Thoracic aorta (tissue), 2 donors: ENCODE measurements at regions not wholly inside any gene's neighbourhood (a gene's known extent, or its start where the extent isn't known, plus 50 kb on each side); places are given as distances from the start of the nearest gene placed in this dataset.

Experiments
- ATAC-seq: fragments of 150-250 bp; one replicate; pipeline ENCODE4 v1.8.0; 2017; ENCODE audit warnings: low read depth; ENCODE audit not compliant: insufficient number of reproducible peaks, low FRiP score
- DNase-seq: peaks from one replicate; pipeline ENCODE4 v3.0.0-alpha.2; 2020; ENCODE audit warnings: low spot score
- H3K27ac ChIP-seq, 2 donors: fragments of 200-600 bp; sonication (generic); 1 replicate in 1 of 2; 2 replicates in 1 of 2; pipeline ENCODE4 v1.5.1; 2016; ENCODE audit warnings: mild to moderate bottlenecking in 2 of 2, moderate library complexity in 2 of 2
- H3K27me3 ChIP-seq: fragments of 200-600 bp; sonication (generic); replicated peaks from 2 replicates; pipeline ENCODE4 v1.6.0; 2016; ENCODE audit warnings: mild to moderate bottlenecking; ENCODE audit not compliant: insufficient read depth
- H3K36me3 ChIP-seq: fragments of 200-600 bp; sonication (generic); one replicate; pipeline ENCODE4 v1.5.1; 2016
- H3K4me1 ChIP-seq, 2 donors: fragments of 200-600 bp; sonication (generic); 1 replicate in 1 of 2; 2 replicates in 1 of 2; pipeline versions ENCODE4 v1.5.1 to v1.6.0; 2016; ENCODE audit warnings: low read depth in 2 of 2, mild to moderate bottlenecking in 1 of 2; ENCODE audit not compliant: control insufficient read depth in 1 of 2
- H3K4me3 ChIP-seq: fragments of 200-600 bp; sonication (generic); 2 replicates; pipeline ENCODE4 v1.5.1; 2016; ENCODE audit warnings: mild to moderate bottlenecking
- H3K9me3 ChIP-seq: fragments of 200-600 bp; sonication (generic); 2 replicates; pipeline ENCODE4 v1.5.1; 2016
- TF ChIP-seq, protein P1 (sequence below): fragments of 200-600 bp; sonication (generic); IDR thresholded peaks from one replicate; pipeline ENCODE4 v1.5.1; 2019; ENCODE audit warnings: antibody characterized with exemption

DNA sequence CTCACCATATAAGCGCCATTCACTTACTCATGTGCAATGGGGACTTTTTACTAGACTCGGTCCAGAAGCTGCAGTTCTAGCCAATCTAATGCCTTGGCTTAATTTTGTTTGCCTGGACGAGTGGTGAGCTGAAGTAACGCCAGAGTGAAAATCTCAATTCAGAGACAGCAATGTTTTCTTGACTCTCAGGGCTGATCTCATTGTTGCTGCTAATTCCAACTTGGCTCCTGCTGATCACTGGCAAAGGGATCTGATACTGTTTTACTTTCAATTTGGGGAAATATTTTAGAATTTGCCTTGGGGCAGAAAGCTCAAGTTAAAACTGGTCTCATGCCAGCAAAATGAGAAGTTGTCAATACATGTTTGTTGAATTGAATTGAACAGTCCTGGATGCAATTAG, 906.6 kb upstream of the CDH2 start:
- no peak for ATAC-seq
- Histone ChIP-seq H3K4me1 (peaks cover 7 to 31% of the 10 kb centered on the region in 2 donors), H3K36me3 (no peaks in the 10 kb centered on the region), H3K27ac (peak overlapping the region in 1 of 2 donors; percentile 14), H3K27me3 (no peaks in the 10 kb centered on the region), H3K9me3 (no peaks in the 10 kb centered on the region), H3K4me3 (peak overlapping the region; percentile 39)
- no peak for DNase-seq
- TF ChIP-seq, protein P1, sequence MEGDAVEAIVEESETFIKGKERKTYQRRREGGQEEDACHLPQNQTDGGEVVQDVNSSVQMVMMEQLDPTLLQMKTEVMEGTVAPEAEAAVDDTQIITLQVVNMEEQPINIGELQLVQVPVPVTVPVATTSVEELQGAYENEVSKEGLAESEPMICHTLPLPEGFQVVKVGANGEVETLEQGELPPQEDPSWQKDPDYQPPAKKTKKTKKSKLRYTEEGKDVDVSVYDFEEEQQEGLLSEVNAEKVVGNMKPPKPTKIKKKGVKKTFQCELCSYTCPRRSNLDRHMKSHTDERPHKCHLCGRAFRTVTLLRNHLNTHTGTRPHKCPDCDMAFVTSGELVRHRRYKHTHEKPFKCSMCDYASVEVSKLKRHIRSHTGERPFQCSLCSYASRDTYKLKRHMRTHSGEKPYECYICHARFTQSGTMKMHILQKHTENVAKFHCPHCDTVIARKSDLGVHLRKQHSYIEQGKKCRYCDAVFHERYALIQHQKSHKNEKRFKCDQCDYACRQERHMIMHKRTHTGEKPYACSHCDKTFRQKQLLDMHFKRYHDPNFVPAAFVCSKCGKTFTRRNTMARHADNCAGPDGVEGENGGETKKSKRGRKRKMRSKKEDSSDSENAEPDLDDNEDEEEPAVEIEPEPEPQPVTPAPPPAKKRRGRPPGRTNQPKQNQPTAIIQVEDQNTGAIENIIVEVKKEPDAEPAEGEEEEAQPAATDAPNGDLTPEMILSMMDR: no peak

DNA sequence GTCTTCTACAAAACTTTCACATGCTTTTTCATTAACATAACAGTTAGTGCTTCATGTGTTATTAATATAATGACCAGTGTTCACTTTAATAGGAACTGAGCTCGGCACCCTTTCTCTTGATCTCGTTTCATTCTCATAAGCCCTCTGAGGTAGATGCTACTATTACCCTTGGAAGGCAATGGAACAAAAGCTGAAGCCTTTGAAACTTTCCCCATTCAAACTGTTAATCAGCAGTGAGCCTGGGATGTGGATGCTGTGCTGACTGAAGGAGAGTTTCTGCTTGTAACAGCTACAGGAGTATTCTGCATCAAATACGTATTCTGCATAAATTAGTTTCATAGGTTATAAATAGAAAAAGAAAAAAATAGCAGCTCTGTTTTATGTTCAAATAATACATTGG, 904.0 kb upstream of the CDH2 start:
- Histone ChIP-seq H3K9me3 (no peaks in the 10 kb centered on the region), H3K4me1 (peaks cover 4 to 26% of the 10 kb centered on the region in 2 donors), H3K27me3 (no peaks in the 10 kb centered on the region), H3K36me3 (no peaks in the 10 kb centered on the region), H3K4me3 (no peak overlapping the region), H3K27ac (no peak overlapping the region)
- ATAC-seq (no peak), DNase-seq (no peak)
- TF ChIP-seq, protein P1: no peak

DNA sequence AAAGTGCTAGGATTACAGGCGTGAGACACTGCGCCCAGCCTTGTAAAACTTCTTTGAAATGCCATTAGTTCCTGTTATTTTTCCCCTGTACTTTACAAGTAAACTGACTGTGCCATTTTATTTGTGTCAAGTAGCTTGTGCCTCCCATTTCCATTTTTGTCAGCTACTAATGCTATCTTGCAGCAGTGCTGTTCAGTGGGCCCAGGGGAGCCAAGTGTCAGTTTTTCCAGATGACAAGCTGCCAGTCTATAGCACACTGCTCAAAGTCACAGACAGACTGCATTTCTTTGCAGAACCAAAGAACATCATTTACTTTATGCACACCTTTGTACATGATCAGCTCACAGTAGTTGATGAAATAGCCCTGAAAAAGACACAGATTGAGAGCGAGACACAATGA, 901.3 kb upstream of the CDH2 start:
- H3K4me1 ChIP-seq: peaks cover 0 to 6% of the 10 kb centered on the region in 2 donors
- H3K36me3 ChIP-seq: no peaks in the 10 kb centered on the region
- no peaks in the 10 kb centered on the region for H3K27me3 ChIP-seq
- no peak for ATAC-seq
- TF ChIP-seq, protein P1: no peak
- H3K4me3 ChIP-seq: no peak overlapping the region
- H3K27ac ChIP-seq: no peak overlapping the region
- DNase-seq: no peak
- no peaks in the 10 kb centered on the region for H3K9me3 ChIP-seq

DNA sequence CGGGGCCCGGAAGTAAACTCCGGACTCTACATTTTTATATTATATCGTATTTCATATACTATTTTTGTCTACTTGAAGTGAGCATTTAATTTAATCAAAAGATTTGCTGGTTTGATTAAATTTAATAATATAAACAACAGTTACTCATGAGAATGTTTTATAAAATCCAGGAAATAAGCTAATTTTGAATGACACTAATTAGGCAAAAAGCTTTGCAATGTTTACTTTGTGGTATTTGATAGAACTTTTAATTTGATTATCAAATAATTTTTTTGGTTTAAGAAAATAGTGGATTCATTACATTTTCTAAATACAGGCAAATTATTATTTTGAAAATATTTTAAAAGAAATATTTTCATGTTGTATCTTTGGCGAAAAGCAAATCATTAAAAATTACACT, 900.4 kb upstream of the CDH2 start:
- TF ChIP-seq, protein P1: no peak
- no peak overlapping the region for H3K27ac ChIP-seq
- no peaks in the 10 kb centered on the region for H3K4me1 ChIP-seq
- ATAC-seq (no peak), DNase-seq (no peak)
- no peak overlapping the region for H3K4me3 ChIP-seq
- no peaks in the 10 kb centered on the region for H3K36me3 ChIP-seq
- H3K27me3 ChIP-seq: no peaks in the 10 kb centered on the region
- no peaks in the 10 kb centered on the region for H3K9me3 ChIP-seq

DNA sequence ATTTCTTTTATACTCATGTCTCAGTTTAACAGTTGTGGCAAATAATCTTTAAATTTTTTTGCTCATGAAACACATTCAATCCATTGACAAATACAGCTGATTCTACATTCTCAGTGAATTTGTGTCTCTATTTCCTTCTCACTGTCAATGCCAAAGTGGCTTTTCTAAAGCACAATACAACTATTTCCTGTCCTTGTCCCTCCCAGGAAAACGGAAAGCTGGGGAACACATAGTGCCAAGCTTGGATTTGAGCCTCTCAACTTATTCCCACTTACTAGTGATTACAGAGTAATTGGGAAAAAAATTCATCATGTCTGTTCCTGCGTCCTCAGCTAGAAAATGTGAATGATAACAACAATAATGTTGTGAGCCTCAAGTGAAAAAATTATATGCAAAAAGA, 899.7 kb upstream of the CDH2 start:
- H3K4me3 ChIP-seq: no peak overlapping the region
- H3K9me3 ChIP-seq: no peaks in the 10 kb centered on the region
- H3K27ac ChIP-seq: no peak overlapping the region
- no peaks in the 10 kb centered on the region for H3K27me3 ChIP-seq
- DNase-seq (no peak), ATAC-seq (no peak)
- TF ChIP-seq, protein P1: no peak
- H3K36me3 ChIP-seq: no peaks in the 10 kb centered on the region
- H3K4me1 ChIP-seq: no peaks in the 10 kb centered on the region
